ENCODE measurements at regions not wholly inside any gene's neighbourhood (a gene's known extent, or its start where the extent isn't known, plus 50 kb on each side); places are given as distances from the start of the nearest gene placed in this dataset.

DNA sequence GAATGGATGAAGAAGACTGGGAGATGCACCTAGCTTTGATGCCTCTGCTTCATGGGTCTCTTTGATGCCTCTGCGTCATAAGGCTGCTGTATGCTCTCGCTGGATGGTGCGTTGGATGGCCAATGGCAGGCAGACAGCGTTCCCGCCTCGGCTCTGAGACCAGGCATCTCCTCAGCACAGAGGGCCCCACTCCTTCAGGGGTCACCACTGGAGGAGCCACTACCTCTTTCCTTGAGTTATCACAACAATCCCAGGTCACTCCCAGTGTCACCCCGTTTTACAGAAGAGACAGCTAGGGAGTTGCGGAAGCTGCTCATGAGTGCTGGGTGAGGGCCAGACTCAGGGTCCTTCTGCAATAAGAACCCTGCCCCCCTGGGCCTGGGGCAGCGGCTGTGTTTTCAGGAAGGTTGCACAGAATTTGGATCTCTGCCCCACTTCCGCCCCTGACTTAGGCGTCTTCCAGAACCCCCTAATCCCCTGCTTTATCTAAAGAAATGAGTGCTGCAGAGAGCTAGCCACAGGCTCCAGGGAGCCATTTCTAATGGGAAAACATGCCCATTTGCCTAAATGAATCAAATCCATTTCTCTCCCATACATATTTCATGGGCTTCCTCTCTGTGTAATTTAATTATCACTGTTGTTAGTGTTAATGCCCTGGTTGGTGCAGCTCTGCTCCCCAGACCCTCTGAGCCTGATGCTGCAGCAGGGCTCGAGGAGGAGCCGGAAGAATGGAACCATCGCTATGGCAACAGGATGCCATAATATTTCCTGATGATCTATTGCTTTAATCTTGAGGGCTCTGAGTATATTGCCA, 131.8 kb upstream of the HS6ST1 start:
- DNase-seq (ENCODE audit: low spot score), result no peak

DNA sequence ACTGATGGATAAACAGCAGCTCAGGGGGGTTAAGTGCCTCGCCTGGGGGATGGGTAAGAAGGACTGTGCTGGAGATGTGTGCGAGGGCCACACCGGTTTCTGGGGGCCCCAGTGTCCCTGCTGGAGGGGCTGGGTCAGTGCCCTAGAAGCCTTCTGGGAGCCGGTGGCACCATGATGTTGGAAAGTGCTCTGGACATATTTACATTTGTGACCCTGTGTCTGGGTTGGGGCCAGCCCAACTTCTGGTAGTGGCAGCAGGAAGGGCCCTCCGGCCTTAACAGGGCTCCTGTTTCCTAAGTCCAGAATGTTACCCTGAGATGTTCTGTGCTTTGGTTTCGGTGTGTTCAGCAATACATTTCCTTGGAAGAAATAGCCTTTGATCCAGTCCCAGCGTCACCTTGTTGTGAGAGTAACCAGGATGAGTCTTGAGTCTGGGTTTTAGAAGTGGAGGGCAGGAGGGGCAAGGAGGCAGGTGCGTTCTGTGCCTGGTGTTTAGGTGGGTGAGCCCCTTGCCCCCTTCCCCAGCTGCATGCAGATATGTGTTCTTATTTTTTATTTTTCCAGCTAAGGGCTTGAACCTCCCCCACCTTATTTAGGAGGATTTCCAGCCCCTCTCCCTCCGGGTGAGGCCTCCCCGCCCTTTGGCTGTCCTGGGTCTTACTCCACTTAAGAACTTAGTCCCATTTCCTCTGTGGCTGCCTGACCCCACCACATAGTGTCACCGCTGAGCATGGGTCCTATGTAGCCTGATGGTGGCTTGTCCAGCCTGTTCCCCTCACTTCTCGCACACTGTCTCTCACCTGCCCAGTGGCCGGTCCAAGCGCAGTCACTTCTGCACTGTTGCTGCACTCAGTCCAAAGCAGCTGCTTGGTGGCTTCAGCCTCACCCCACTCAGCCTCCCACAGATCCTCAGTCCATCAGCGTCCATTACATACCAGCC, 132.7 kb upstream of the HS6ST1 start:
- no peak for DNase-seq (ENCODE audit: low spot score)

DNA sequence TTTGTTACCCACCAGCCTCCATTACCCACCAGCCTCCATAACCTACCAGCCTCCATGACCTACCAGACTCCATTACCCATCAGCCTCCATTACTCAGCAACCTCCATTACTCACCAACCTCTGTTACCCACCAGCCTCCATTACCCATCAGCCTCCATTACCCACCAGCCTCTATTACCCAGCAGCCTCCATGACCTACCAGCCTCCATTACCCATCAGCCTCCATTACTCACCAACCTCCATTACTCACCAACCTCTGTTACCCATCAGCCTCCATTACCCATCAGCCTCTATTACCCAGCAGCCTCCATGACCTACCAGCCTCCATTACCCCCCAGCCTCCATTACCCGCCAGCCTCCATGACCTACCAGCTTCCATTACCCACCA, 133.3 kb upstream of the HS6ST1 start:
- DNase-seq (ENCODE audit: low spot score), result no peak

DNA sequence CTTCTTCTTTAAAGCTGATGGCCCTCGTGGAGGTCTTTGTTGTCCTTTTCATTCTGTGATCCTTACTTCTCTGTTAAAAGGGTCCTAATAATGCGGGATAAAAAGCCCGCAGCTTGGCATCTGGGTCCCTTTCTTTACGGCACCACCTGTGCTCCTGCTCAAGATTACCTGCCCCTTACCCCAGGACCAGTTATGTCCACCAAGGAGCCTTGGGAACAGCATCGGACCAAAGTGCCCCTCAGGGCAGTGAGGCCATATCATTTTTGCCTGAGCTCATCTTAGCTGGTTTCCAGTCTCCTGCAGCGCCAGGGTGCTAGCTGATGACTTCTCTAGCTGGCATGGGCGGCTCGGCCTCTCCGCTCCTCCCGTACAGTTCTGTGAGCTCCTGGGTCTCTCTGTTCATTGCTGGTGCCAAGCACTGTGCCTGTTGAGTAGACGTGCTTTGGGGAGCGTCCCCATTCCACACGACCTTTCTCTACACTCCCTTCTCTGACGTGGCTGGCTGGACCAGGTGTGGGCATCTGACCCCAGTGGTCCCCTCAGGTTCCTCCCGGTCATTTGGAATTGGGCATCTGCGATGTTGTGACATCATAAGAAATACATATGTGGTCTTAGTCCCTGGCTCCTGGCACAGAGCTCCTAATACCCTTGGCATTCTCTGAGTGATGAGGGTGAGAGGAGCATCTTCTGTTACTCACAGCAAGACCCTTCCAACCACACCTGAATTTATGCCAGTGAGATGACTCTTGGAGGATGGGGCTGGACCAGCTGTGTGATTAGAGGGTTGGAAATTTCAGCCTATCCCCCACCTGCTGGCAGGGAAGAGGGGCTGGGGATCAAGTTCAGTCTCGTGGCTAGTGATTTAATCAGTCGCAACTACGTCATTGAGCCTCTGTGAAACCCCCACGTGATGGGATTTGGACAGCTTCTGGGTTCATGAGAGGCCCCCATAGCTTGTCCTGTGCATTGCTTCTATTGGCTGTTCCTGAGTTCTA, 134.2 kb upstream of the HS6ST1 start:
- DNase-seq (ENCODE audit: low spot score), result no peak

DNA sequence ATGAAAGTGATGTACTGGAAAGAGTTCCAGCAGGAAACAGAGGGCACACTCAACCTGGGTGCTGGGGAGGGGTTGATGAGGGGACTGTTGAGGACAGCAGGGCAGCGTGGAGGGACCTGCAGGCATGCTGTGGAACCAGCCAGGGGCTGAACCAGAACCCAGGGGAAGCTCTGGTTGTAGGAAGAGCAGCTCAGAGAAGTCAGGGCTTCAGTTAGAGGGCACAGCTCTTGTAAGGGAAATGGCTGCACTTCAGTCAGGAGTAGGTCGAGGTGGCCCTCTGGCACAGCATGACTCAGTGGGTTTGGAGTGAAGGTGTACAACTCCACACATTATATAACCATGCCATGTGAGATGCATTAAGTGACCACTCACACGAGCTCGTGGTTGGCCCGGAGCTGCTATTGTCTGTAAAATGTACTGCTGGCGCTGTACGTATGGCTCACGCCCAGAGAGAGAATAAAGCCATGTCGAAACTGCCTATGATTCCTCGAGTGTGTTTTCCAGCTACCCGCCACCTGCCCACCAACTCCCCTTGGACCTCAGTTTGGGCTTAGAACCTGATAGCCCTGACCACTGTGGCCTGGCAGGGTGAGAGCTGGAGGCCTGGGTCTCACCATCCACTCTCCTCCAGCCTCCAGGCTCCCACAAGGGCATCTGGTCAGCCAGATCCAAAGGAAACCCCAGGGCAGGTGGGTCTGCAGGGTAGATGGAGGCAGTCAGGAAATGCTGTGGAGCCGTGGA, 136.5 kb upstream of the HS6ST1 start:
- DNase-seq (ENCODE audit: low spot score), result no peak

DNA sequence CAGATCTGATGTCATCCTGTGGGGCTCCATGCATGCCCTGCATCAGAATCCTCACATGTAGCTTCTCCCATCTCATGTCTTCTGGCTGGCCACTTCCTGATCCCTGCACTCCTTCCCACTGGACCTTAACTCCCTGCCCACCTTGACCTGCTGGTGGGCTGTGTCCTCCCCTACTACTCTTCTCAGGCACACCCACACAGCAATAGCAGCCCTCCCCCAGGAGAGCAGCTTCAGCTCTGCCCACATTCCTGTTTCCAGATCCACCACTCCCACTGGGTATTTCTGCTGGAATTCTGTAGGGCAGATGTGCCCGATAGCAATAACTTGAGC, 137.0 kb upstream of the HS6ST1 start:
- no peak for DNase-seq (ENCODE audit: low spot score)

DNA sequence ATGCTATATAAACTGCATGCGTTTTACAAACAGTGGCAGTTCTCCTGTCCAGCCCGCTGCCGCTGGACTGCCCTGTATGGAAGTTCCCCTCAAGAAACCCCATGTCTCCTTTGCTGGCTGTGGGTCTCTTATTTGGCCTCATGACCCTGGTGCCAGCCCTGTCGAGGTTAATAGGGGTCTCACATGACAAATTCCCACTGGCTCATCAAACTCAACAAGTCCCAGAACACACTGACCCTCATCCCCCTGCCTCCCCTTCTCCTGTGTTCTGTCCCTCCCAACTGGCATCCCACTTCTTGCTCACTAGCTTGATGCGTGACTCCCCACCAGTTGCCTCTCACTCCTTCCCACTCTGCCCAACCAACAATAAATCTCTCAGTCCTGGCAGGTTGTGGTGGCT, 137.6 kb upstream of the HS6ST1 start:
- no peak for DNase-seq (ENCODE audit: low spot score)

DNA sequence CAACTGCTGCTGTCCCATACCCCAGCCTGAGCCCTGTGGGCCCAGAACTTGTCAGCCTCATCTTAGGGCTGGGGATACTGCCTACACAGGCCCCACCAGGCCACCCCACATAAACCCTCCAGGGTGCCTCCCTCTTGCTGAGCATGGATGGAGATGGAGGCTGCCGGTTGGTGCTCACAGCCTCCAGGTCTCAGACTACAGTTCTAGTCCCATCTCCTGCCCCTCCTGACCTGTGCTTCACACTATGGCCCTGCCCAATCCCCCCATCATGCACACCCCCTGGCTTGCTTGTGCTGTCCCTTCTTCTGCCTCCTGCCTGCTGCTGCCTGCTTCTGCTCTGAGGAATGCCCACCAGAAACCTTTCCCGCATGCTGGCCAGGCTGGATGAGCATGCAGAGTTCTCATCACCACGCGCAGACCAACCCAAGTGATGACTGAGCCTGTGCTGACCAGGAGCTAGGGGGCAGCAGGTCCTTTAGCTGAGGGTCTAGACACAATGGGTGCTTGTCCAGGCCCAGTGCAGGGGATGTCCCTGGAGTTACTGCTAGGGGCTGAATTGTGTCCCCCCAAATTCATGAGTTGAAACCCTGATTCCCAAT, 138.4 kb upstream of the HS6ST1 start:
- DNase-seq (ENCODE audit: low spot score), result no peak

DNA sequence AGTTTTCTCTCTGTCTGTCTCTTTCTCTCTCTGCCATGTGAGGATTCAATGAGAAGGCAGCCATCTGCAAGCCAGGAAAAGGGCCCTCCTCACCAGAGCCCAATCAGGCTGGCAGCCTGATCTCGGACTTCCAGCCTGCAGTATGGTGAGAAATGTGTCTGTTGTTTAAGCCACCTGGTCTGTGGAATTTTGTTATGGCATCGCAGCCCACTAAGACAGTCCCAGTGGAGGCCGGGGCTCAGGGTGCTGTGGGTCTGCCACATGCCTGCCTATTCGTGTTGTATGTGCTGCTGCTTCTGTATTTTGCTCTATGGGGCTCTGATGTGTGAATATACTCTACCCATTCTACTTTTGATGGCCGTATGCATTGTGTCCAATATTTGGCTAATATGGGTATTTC, 139.0 kb upstream of the HS6ST1 start:
- no peak for DNase-seq (ENCODE audit: low spot score)

DNA sequence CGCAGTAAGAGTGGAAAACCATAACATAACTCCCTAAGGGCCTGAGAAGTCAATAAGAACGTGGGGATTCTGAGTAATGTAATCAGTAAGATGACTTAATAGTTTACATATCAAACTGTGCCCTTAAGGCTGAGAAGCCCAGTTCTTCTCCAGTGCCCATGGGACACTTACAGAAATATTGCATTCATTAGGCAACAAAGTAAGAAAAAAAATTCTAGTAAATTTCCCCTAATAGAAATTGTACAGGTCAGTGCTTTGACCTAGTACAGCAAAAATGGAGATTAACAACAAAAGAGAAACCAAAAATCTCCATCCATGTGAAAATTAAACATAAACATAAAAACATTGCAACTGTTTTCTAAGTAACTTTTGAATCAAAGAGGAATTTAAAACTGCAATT, 139.8 kb upstream of the HS6ST1 start:
- DNase-seq (ENCODE audit: low spot score), result no peak

DNA sequence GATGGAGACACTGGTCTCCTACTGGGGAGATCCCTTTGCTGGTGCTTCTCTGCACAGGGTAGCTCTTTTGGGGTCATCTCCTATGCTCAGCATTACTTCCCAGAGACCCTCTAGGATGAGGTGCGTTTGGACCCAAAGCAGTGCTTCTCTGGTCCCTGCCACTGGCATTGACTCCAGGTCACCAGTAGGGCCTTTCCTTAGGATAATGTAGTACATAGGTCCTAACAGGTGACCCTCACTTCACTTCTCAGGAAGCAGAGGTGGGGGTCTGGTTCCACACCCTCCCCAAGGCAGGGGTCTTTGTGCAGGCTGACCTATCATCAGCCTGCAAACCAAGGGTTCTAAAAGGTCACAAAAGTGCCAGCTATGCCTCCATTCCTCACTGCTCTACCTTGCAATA, 145.8 kb upstream of the HS6ST1 start:
- DNase-seq (ENCODE audit: low spot score), result no peak

DNA sequence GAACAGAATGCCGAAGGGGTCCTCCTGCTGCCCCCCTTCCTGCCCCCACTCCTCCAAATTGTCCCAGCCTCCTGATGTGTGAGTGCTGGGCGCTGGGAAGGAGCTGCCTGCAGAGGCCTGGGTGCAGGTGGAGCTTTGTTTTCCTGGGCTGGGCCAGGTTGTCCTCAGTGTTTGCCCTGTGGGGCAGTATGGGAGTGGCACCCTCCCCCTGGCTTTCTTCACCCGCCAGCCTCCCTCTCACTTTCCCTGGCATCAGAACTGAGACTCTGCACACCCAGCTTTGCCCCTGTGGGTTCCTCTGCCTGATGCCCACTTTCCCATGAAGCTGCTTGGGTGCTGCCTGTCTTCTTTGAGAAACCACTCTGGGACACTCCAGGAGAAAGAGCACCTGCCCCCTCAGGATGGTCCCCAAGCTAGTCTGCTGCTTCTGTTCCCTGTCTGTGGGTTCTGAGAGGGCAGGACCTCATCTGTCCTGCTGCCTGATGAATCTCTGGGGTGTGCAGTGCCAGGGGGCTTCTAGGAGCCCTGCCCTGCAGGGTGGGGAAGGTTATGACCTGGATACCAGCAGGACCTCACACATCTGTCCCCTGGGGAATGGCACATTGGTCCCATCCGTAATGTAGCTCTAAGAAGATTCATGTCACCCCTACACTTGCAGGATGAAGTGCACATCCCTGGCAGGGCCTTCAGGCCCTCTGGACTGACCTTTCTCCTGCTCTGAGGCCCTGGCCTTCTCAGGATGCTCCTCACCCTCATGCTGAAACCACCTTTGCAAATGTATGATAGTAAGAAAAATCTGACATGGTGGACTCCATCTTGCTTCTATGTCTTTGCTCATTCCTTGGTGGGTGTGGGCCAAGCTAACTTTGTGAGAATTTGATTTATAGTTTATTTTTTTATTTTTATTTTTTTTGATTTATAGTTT, 146.8 kb upstream of the HS6ST1 start:
- DNase-seq (ENCODE audit: low spot score), result no peak

DNA sequence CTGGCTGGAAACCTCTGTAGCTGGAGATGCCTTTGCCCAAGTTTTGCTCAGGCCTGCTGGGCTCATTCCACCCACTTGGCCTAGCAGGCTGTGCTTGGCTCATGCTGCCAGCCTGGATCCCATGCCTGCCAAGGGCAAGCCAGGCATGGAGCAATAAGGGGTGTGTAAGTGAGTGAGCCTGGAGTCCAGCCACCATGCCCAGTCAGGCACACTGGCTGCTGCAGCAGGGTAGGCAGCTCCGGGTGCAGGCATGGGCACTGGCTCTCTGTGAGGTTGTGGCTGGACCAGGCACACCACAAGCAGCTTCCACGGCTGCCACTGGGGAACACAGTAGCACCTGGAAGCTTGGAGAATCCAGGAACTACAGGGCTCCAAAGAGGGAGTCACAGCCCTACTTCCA, 147.7 kb upstream of the HS6ST1 start:
- peak; percentile 49 for DNase-seq (ENCODE audit: low spot score)

DNA sequence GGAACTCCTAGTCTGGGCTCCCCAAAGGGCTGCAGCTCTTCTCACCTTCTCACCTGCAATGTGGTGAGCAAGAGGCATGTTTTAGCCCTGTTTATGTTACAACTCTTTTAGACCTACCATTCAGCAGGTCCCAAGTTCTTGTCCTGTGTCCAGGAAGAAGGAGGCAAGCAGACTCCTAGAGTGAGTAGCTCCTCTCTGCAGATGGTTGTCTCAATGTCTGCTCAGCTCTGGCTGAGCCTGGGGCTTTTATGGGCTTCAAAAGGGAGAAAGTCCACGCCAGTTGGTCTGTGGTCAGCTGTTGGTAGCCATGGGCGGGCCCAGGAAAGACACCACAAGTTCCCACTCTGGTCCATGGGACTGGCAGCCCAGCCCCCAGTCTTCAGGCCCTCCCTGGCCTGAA, 148.1 kb upstream of the HS6ST1 start:
- no peak for DNase-seq (ENCODE audit: low spot score)

DNA sequence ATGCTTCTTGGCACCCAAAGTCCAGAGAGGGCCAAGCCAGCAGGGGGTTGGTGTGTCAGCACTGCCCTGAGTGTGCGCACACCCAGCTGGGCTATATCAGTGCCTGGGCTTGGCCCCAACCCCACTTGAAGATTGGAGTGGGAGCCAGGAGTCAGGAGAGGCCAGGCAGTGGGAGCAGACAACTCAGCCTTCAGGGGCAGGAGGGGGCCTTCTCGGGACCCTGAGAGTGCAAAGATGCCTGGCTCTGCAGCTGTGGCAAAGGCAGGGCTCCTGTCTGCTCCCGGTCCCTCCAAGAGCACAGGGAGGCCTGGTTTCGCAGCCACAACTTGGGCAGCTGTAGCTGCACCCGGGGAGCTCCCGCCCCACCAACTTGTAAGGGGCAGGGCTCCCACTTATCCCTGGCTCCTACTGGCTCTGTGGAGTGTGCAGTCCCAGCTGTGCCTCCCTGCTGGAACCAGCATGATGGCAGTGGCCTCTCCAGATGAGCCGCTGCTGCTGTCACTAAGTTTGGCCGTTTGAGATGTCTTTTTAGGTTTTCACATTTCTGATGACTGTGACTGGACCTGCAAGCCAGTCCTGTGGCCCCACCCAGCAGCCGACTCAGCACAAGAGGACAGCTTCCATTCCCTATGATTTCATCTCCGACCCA, 148.8 kb upstream of the HS6ST1 start:
- DNase-seq (ENCODE audit: low spot score), result no peak

DNA sequence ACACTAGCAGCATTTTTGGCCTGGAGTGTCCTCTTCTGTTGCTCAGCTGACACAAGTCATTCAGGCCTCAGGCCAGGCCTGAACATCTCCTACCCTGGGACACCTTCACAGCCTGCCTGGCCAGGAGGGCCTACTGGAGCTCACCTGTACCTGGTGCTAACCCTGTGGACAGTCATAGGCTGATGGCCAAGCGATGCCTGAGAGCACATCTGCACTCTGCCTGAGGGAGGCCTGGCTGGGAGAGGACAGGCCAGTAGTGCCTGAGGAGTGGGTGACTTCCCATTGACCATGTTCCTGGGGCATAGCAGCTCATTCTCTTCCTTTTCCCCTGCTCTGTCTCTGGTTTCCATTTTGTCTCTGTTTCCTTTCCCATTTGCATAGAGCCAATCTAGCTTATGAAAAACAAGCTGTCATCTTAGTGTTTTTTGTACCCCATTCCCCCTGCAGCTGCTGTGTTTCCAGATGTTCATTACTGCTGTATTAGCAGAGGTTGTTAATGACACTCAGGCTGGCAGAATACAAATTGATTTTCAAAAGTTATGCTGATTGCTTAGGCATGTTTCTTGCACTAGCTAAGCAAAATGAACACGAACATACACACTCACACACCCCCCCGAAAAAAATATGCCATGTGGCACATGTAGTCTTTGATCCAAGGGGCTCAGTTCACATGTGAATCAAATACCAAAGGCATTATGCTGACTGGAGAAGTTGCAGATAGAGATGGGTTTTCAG, 149.7 kb upstream of the HS6ST1 start:
- DNase-seq (ENCODE audit: low spot score), result no peak

DNA sequence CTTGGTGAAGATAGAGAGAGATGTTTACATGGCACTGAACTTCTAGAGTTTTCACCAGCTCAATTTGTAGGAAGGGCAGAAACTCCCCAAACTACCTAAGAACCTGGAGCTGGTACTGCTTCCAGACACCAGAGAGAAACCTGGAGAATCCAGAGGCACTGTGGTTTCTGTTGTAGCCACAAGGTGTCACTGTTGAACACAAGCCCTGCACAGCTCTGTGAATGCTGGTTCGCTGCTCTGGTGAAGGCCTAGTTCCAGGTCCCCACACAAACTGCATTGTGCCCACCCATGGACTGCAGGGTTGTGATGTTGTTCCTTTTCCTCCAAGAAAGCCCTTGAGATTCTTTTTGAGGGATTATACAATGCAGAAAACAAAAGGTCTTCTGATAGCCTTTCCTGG, 150.5 kb upstream of the HS6ST1 start:
- no peak for DNase-seq (ENCODE audit: low spot score)

DNA sequence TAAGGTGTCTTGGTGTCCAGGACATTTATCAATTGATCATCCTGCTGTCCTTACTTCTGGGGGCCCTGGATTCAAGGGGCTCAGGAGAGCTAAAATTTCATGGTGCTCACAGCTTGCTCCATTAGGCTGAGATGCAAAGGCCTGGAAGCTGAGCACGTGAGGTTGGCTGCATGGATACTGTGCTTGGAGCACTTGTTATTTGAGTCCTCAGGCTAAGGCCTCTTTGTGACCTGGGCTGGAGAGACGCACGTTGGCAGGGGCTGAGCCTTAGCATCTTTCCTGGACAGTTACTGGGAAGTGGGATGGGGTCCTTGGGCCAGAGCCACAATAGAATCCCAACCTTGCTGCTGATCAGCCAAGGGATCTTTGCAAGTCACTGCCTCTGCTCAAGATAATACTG, 151.2 kb upstream of the HS6ST1 start:
- no peak for DNase-seq (ENCODE audit: low spot score)

DNA sequence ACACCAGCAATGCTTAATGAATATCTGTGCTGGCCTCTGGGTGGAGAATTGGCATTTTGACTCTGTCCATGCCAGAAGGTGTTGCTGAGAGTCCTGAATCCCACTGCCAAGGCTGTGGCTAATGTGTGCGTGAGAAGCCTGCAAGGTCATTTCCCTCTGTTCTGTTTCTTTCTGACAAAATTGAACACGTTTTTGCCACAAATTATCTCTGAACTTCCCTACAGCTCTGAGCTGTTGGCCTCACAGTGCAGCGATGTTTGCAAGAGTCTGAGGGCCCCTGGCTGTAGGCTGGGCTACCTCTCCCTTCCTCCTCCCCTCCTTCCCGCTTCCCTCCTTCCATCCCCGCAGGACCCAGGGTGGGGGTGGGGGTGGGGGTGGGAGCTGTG, 154.1 kb upstream of the HS6ST1 start:
- DNase-seq (ENCODE audit: low spot score), result no peak
